HG02623 (cell line): ENCODE measurements at regions not wholly inside any gene's neighbourhood (a gene's known extent, or its start where the extent isn't known, plus 50 kb on each side); places are given as distances from the start of the nearest gene placed in this dataset.

Experiments
- ATAC-seq: cut with Tn5 transposase; IDR thresholded peaks from one replicate; pipeline ENCODE4 v1.9.1; 2021; ENCODE audit warnings: moderate library complexity; ENCODE audit not compliant: unreplicated experiment

GRCh38 chr20:48571949-48572847 lies 255.6 kb downstream of the PREX1 start:
- ATAC-seq, result no peak

- no peak for ATAC-seq
Measured at GRCh38 chr20:48569679-48570078, 258.1 kb downstream of the PREX1 start.

- ATAC-seq, result no peak
Measured at GRCh38 chr20:48568520-48568919, 259.3 kb downstream of the PREX1 start.

- no peak for ATAC-seq
Measured at GRCh38 chr20:48567145-48567544, 260.7 kb downstream of the PREX1 start.

- ATAC-seq, result no peak
Measured at GRCh38 chr20:48564982-48565539, 262.7 kb downstream of the PREX1 start.

GRCh38 chr20:48563191-48563870 lies 264.5 kb downstream of the PREX1 start:
- no peak for ATAC-seq

GRCh38 chr20:48562586-48563116 lies 265.1 kb downstream of the PREX1 start:
- ATAC-seq, result no peak

- no peak for ATAC-seq
Measured at GRCh38 chr20:48558906-48559305, 268.9 kb downstream of the PREX1 start.

- no peak for ATAC-seq
Measured at GRCh38 chr20:48557380-48557779, 270.4 kb downstream of the PREX1 start.

- no peak for ATAC-seq
Measured at GRCh38 chr20:48556956-48557355, 270.8 kb downstream of the PREX1 start.

- no peak for ATAC-seq
Measured at GRCh38 chr20:48552550-48552949, 275.2 kb downstream of the PREX1 start.

- ATAC-seq, result no peak
Measured at GRCh38 chr20:48550814-48551213, 277.0 kb downstream of the PREX1 start.

GRCh38 chr20:48547664-48548063 lies 280.1 kb downstream of the PREX1 start:
- ATAC-seq, result no peak

GRCh38 chr20:48544402-48545339 lies 283.1 kb downstream of the PREX1 start:
- no peak for ATAC-seq

- ATAC-seq, result no peak
Measured at GRCh38 chr20:48541581-48542071, 286.2 kb downstream of the PREX1 start.

- no peak for ATAC-seq
Measured at GRCh38 chr20:48538856-48539255, 288.9 kb downstream of the PREX1 start.

GRCh38 chr20:48538058-48538825 lies 289.6 kb downstream of the PREX1 start:
- ATAC-seq, result no peak

GRCh38 chr20:48536206-48536605 lies 291.6 kb downstream of the PREX1 start:
- no peak for ATAC-seq

- ATAC-seq, result no peak
Measured at GRCh38 chr20:48535556-48535955, 292.2 kb downstream of the PREX1 start.

- no peak for ATAC-seq
Measured at GRCh38 chr20:48532028-48532427, 295.8 kb downstream of the PREX1 start.
